T follicular helper cell (primary cell): ENCODE measurements at regions not wholly inside any gene's neighbourhood (a gene's known extent, or its start where the extent isn't known, plus 50 kb on each side); places are given as distances from the start of the nearest gene placed in this dataset.

Experiments used
- DNase-seq: peaks from one replicate; pipeline ENCODE4 v3.0.0-alpha.2; 2020; ENCODE audit warnings: low read depth

DNA sequence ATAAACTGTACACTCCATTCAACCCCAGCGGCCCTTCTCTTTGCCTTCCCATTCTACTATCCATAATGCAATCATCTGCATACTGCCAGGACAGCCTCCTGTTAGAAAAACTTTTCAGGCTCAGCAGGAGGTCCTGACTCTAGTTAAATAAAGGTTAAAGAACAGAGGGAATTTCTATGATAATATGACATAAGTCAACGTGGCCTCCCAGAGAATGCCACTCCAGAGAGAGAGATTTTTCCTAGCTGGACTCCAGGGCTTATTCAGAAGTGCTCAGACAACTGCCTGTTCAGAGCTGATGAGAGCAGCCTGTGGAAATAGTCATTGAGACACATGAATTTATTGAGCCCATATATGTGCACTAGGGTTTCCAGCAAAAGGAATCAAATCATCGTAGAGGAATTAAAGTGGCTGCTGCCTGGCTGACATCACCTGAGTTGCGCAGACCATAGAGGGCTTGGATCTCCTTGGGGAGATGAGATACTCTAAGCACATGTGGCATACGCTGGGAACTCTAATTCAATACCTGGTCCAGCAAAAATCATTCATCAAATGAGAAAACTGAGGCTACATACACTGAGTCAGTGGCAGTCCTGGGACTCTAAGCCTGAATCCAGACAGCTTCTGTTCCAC, 736.2 kb downstream of the PTPRU start:
- DNase-seq: no peak

DNA sequence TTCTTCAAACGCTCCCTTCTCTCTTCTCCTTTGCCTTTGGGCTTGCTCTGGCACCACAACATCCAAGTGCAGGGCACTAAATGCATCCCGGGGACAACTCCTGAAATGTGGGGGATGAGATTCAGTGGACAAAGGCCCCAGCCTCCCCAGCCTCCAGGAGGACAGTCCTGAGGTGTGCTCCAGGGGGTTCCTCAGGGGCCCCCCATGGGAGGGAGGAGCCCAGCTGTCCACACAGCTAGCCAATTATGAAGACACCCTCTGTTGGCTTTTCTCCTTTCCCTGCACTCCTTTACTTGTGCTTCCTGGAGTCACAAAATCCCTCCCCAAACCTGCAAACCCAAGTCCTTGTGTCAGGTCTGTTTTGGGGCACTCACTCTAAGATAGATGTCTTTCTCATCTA, 735.4 kb downstream of the PTPRU start:
- DNase-seq: no peak

DNA sequence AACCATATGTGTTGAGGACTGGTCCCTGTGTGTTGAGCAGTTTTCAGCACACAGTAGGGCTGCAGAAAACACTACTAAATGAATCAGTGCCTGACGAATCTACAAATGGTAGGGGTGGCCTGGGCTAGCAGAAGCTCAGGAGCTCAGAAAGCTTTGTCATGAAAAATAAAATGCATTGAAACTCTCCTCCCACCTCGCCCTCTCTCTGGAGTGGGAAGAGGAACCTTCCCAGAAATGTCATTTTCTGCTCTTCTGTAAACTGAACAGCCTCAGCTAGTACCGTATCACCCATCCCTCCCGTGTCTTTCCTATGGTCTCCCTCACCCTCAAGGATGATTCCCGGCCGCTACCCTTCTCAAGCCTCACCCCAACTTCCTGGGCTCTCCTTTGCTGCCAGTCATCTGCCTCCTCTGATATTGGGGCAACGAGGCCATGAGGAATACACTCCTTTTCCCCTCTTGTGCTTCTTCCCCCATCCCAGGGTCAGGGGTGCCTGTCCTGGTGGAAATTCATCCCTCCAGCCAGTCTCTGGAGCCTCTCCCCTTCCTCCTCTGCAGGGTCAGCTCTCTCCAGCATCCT, 734.5 kb downstream of the PTPRU start:
- DNase-seq: no peak

DNA sequence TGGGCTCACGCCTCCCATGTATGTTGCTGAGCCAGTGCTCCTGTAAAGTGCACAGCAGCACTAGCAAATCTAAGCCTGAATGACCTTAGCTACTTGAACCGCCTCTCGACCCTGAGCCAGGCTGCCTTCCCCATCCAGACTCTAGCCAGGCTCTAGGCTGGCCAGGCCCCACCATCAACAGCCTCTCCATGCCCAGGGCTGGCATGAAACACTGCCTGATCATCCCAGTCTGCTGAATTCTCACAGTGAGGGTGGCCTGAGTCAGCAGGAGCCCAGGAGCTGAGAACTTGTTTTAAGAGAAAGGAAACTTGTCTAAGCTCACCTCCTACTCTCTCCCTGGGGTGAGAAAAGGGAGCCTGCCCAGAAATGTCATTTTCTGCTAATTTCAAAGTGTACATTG, 733.3 kb downstream of the PTPRU start:
- no peak for DNase-seq

DNA sequence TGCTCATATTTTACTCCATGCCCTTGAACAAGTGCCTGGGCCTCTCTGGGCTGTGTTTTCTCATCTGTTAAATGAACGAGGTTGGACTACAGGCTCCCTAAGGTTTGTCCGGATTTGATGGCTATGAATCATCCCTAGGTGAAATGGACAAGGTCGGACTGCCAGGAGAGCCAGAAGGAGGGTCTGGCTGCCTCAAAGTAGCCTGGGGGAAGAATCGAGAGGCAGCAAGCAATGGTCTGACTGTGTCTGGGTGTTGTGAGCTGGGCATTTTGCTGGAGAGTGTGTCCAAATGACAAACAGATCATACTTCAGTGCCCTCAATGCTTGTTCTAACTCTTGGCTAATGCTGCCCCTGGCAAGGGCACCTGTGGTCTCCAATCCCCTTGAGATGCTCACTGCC, 730.9 kb downstream of the PTPRU start:
- DNase-seq: no peak

DNA sequence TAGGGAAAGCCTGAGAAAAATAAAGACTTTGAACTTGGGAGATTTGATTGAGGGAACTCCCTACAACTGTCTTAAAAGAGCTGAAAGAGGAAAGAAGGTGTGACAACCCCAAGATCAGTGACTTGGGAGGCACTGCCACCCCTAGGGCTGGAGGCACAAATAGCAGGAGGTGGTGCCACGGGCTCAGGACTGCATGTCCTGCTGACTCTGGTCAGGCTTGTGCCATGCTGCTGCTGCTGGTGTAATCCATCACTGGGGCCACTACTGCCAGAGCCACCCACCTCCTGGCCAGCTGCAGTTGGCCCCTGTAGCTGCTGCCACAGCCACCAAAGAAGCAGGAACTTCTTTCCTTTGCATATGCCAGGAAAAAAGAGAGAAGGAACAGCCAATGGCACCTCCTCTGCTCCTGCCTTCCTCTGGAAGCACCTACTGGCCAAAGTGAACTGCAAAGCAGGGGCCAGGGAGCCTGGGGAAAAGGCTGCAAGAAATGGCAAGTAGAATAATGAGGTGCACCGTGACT, 730.3 kb downstream of the PTPRU start:
- no peak for DNase-seq

DNA sequence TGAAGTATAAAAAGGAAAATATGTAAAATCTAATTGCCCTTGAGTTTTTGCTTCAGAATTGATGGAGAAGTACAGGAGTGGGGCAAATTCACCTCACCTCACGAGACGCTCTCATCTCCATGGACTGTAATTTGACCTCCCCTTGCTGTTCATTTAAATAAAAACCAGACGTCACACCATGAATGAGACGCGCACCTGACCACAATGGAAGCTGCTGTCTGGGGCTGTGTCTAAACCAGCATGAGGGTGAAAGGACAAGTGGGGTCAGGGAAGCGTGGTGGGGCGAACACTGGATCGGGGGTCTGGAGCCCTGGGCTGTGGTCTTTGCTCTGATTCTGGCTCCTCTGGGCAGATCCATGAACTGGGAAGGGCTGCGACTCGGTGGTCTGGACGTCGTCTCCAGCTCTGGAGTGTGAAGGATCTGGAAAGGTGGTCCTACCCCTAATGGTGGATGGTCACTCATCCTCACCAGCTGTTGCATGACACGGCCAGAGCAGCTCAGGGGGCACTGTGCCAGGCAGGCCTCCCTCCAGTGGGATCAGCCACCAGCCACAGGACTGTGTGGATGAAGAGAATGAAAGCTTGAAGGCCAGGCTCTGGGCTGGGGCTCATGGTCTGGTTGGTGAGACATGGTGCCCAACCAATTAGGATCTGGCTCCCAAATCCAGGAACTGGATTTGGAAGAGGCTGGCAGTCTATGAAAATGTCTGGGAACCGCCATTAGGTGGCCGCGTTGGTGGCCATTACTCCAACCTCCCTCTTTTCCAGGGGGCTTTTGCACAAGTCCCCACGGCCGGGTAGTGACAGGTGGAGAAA, 728.6 kb downstream of the PTPRU start:
- no peak for DNase-seq

DNA sequence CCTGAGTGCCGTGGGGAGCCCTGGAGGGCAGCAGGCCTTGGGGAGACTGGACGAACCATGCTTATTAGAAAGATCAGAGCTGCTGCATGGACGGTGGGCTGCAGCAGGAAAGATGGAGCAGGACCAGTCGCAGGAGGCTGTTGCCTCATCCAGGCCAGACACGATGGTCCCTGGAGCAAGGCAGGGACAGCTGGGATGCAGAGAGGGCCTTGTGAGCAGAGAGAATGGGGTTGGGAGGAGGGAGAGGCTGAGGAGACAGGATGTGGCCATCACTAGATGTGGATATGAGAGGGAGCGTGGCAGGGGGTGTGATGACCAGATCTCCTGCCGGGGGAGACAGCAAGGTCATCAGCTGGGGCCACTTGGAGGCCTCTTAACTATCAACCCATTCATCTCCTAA, 727.6 kb downstream of the PTPRU start:
- no peak for DNase-seq

DNA sequence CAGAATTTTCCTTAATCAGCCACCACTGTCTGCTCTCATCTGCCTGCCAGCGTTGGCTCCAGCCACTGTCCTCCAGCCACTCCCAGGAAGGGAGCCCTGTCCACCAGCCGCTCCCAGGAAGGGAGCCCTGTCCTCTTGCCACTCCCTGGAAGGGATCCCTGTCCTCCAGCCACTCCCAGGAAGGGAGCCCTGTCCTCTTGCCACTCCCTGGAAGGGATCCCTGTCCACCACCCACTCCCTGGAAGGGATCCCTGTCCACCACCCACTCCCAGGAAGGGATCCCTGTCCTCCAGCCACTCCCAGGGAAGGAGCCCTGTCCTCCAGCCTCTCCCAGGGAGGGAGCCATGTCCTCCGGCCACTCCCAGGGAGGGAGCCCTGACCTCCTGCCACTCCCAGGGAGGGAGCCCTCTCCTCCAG, 726.5 kb downstream of the PTPRU start:
- DNase-seq: no peak

DNA sequence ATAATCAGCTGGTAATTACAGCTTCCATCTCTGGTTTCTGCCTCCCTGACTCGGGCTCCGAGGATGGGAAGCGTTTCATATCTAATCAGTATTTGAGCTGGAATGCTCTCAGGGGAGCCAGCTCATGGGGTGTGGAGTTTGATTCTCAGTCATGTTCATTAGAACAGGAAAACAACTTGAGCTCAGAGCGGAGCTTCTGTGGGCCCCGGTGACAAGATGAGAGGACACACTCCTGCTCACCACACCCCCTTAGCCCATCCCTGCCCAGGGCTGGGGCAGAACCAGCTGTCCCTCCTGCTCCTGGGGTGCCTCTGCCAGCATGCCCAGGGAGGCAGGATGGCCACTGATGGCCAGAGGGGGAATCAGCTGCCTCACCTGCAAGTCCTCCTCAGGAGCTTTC, 726.0 kb downstream of the PTPRU start:
- DNase-seq: no peak

DNA sequence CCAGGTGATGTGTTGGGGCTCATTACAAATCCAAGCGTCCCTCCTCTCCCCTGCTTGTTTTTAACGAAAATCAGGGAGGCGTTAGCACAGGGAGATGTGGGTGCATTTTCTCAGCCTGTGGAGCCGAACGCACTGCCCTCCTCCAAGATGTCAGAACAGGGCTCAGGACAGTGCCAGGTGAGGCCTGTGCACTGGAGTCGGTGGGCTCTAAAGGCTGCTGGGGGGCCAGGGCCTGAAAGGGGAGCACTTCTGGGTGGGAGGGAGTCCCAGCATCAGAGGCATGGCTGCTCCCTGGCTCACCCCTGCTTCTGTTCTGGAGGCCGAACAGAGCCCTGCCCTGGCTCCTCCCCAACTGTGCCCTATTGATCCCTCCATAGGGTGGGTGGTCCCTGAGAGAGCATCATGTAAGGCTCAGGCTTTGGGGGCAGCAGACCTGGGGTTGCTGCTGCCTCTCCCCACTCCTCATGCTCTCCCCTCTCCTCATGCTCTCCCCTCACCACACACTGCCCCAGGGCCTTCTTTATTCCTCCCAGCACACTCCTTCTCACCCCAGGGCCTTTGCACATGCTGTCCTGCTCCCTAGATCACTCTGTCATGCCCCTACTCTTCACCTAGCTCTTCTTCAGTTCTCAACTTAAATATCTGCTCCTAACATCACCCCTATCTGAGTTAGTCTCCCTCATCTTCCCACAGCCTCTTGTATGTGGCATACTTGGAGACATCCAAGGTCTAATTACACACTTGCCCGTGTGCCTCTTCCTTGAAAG, 725.2 kb downstream of the PTPRU start:
- DNase-seq: no peak

DNA sequence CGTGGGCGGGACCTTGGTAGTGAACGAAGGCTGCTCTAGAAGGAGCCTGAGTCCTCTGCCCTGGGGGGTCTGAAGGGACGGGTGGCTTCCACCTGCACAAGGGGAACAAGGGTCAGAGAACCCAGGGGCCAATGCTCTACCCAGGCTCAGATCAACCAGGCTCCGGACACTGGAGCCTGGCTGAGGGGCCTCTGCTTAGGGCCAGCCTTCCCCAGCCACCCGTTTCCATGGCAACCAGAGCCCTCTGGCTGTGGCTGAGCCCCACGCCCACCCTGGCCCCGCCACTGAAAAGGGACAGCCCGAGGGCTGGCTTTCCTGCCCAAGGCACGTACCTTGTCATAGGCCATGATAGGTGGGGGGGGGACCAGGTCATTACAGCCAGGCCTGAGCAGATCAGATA, 724.6 kb downstream of the PTPRU start:
- DNase-seq: no peak

DNA sequence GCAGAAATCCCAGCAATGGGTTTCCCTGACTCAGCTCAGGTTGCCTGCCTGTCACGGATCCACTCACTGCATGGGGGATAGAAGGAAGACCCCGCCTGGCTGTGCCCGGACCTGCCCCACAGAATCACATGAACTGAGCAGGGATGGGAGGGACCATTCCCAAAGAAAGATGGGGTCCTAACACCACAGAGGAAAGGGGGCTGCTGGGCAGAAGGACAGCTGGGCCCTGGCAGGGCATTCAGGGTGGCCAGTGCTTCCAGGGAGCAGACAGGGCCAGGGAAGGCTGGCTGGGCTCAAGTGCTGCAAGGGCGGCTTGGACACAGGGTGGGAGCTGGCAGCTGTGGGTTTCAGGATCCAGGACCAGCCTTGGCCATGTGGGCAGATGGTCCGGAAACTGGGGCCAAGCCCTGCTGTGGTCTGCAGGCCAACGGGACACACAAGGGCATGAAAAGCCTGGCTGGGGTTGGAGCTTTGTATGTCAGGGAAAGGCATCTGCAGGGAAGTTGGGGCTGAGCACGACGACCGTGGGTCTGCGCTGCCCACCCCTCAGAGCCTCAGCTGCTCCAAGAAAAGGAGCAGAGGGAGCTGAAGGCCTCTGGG, 723.9 kb downstream of the PTPRU start:
- no peak for DNase-seq

DNA sequence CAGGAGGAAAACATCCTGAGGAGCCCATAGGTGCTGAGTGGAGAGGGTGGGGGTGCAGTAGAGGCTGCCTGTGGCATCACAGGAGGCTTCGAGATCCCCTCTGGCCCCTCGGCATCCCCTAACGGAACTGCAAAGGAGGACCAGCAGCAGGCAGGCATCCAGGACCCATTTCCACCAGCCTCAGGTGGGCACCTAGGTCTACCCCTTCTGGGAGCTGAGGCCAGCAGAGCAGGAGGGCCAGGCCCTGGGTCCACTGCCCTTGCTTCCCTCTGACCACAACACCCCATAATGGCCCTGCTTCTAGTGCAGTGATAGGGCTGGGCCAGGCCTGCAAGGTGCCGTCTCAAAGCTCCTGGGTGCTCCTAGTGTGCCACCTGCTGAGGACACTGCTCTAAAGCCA, 723.0 kb downstream of the PTPRU start:
- no peak for DNase-seq

DNA sequence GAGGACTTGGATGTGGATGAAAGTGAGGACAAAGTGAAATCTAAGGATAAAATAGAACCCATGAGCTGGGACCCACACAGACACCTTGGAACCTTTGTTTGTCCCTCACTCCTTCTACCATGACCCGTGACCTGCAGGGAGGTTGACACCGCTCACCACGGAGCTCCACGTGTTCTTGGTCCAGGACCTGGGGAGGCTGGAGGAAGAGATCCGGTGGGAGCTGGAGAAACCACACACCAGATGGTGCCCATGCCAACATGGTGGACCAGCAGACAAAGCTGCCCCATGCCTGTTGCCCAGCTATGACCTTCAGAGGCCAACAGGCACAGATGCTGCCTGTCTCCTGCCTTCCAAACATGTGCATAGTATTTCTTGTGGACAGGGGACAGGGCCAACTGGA, 721.9 kb downstream of the PTPRU start:
- DNase-seq: no peak

DNA sequence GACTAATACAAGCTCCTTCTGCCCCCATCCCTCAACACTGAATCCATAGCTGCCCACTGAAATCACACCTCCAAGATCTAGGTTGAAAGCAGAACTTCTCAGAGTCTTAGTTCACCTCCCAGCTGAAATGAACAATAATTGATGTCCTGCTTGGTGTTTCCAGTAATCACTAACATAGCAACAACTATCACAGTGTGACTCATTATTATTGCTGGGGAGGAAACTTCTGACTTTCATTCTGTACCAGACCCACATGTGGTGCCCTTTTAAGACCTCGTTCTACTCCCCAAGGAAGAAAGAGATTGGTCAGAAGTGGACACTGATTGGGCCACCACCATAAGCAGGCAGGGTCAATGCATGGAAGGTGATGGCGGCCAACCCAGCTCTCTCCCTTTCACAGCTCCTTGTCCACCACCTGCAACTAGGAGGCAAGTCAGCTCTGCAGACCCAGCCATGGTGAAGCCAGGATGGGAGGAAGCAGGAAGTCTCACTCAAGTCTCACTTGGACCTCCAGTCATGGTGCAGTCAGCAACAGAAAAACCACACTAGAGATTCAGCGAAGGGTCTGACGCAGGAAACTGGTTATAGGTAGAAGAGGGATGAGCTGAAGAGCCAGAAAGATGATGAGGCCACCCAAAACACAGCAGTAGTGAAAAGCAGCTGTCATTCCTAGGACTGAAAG, 720.2 kb downstream of the PTPRU start:
- DNase-seq: no peak

DNA sequence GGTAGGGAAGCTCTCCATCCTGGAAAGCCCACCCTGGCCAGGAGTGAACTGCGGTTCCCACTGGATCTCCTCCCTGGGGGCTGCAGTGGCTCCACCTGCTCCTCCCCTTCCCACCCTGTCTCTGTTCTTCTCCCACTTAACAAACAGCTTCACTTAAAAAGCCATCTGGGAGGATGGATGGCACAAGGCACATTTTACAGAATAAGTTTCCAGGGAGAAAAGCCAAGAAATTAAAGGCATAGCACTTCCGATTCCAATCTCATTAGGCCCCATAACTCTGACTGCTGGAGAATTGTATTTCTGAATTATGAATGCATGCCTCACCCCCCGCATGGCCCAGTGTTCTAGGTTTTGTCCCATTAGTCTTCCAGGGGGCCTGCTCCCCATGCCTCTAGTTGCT, 718.3 kb downstream of the PTPRU start:
- no peak for DNase-seq

DNA sequence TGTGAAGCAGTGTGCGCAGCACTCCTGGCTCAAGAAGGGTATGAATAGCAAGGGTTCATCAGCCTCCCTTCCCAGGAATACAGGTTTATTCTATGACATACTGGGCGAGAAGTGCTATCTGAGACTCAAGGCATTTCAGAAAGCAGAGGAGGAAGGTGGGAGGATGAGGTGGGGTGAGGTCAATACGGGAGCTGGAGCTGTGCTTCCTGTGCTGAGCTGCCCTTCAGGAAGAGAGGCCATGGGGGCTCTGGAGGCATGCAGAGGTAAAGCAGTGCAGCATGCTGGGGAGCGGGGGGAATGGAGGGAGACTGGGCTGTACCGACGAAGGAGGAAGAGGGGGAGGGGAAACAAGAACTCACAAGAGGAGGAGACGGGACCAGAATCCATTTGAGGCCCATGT, 717.6 kb downstream of the PTPRU start:
- DNase-seq: no peak

DNA sequence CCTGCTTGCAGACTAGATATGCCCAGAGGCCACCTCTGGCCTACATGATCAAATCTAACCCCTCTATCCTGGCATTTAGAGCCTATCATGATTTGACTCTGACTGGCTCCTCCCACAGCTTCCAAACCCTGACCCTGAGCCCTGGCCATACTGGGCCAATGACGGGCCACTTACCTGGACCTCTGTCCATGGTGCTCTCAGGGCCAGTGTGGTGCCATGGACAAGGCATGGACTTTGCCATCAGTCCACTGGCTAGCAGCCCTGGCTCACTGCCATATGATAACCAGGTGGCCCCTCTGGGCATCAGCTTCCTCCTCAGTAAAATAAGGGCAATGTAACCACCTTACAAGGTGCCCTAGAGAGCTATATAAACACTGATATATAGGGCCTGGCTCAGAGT, 713.4 kb downstream of the PTPRU start:
- no peak for DNase-seq

DNA sequence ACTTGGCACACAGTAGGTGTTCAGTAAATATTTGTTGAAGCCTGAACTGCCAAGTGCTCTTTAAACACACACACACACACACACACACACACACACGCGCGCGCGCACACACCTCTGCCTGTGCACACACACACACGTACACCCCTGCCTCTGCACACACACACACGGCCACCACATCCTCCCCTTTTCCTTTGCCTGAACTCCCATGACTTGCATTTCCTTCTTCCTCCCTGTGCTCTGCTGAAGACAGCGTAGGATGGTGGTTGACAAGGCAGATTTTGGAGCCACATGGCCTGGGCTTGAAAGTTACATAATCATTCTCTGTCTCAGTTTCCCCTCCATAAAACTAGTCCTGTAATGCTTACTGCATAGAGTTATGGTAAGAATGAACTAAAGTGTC, 712.3 kb downstream of the PTPRU start:
- DNase-seq: no peak

DNA sequence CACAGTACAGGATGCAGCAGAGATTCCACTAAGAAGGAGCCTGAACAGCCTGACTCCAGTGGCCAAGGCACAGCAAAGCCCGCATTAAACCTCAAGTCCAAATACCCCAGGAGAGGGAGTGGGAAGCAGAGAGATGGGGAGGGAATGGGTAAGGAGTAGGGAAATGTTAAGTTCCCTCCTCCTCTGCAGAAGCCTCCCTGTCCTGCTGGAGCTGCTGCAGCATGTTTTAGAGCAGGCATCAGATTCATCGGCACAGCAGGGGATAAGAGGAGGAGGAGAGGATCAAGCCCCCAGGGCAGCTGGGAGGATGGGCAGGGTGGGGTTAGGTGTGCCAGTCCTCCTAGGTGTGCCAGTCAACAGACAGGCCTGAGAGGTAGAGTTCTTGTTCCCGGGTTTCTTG, 709.7 kb downstream of the PTPRU start:
- DNase-seq: no peak

DNA sequence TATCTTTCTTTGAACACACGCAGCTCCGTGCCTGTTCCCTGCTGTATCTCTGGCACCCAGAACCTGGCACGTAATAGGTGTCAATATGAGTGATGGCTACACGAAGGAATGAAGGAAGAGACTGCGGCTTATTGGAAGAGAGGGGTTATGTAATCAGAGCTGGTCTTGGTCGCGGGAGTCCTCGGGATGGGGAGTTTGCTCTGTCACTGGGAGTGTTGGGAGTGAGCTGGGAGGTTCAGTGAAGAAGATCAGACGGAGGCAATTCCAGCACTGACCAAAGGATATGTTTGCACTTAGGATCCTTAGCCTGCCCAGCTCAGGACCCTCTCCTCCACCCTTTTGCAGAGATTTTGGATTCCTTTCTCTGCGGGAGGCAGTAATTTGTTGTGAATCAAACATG, 709.1 kb downstream of the PTPRU start:
- no peak for DNase-seq
